Upper lobe of right lung (tissue), 1 donor: ENCODE measurements at regions not wholly inside any gene's neighbourhood (a gene's known extent, or its start where the extent isn't known, plus 50 kb on each side); places are given as distances from the start of the nearest gene placed in this dataset.
A peak's percentile ranks its signal among the peaks of the same experiment; 100 is the strongest.

Experiments
- ATAC-seq: fragments of 200-7000 bp; cut with Tn5 transposase; one replicate; pipeline ENCODE4 v1.9.1; 2020; ENCODE audit warnings: mild to moderate bottlenecking, moderate library complexity
- DNase-seq: peaks from one replicate; pipeline ENCODE4 v3.0.0-alpha.2; 2020
- H3K27ac ChIP-seq: fragments of 200-600 bp; one replicate; pipeline ENCODE4 v1.8.0; 2022
- H3K27me3 ChIP-seq: fragments of 200-600 bp; one replicate; pipeline ENCODE4 v1.8.0; 2022; ENCODE audit warnings: mild to moderate bottlenecking
- H3K36me3 ChIP-seq: fragments of 200-600 bp; one replicate; pipeline ENCODE4 v1.8.0; 2022
- H3K4me1 ChIP-seq: fragments of 200-600 bp; one replicate; pipeline ENCODE4 v1.8.0; 2022
- H3K4me3 ChIP-seq: fragments of 200-600 bp; one replicate; pipeline ENCODE4 v1.8.0; 2022; ENCODE audit warnings: mild to moderate bottlenecking
- H3K9me3 ChIP-seq: fragments of 200-600 bp; one replicate; pipeline ENCODE4 v1.8.0; 2022
- intact Hi-C: fragments of 100-400 bp; cut with DNase I; formaldehyde crosslinking; loops from one replicate; pipeline ENCODE4 v1.11.0; 2022
- TF ChIP-seq, protein P1 (sequence below): fragments of 200-600 bp; IDR thresholded peaks from one replicate; pipeline ENCODE4 v1.8.0; 2022; ENCODE audit warnings: antibody characterized with exemption
- donor health status: DM: no; HTN: yes; CAD: no; lungs with severe emphysema.

DNA sequence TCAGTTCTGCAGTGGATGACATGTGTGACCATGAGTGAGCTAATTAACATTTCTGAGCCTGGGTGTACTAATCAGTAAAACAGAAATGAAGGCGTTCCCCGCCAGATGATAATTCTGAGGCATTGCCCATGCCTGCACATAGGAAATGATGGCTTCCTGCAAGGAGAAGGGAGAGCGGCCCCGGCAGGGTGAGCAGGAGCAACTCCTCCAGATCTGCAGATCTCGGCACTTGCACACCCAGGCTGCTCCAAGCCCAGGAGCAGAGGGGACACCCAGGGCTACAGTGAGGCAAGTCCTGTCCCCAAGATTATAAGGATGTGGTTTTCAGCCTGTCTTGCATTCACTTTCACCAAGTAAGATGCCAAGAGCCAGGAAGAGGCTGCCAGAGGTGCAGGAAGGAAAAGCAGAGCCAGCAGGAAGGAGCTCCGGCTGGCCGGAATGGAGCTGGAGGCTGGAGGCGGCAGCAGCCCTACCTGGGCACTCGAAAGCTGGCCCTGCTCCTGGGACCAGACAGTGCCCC is 177.5 kb upstream of the CST7 start:
- H3K36me3 ChIP-seq, result no peaks in the 10 kb centered on the region
- H3K27ac ChIP-seq, result no peak overlapping the region
- DNase-seq (no peak), ATAC-seq (no peak)
- H3K27me3 ChIP-seq, result no peaks in the 10 kb centered on the region
- no peaks in the 10 kb centered on the region for H3K9me3 ChIP-seq
- TF ChIP-seq, protein P1, sequence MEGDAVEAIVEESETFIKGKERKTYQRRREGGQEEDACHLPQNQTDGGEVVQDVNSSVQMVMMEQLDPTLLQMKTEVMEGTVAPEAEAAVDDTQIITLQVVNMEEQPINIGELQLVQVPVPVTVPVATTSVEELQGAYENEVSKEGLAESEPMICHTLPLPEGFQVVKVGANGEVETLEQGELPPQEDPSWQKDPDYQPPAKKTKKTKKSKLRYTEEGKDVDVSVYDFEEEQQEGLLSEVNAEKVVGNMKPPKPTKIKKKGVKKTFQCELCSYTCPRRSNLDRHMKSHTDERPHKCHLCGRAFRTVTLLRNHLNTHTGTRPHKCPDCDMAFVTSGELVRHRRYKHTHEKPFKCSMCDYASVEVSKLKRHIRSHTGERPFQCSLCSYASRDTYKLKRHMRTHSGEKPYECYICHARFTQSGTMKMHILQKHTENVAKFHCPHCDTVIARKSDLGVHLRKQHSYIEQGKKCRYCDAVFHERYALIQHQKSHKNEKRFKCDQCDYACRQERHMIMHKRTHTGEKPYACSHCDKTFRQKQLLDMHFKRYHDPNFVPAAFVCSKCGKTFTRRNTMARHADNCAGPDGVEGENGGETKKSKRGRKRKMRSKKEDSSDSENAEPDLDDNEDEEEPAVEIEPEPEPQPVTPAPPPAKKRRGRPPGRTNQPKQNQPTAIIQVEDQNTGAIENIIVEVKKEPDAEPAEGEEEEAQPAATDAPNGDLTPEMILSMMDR, result no peak
- H3K4me1 ChIP-seq, result no peaks in the 10 kb centered on the region
- H3K4me3 ChIP-seq, result no peak overlapping the region
- intact Hi-C loops, result no loop called here

DNA sequence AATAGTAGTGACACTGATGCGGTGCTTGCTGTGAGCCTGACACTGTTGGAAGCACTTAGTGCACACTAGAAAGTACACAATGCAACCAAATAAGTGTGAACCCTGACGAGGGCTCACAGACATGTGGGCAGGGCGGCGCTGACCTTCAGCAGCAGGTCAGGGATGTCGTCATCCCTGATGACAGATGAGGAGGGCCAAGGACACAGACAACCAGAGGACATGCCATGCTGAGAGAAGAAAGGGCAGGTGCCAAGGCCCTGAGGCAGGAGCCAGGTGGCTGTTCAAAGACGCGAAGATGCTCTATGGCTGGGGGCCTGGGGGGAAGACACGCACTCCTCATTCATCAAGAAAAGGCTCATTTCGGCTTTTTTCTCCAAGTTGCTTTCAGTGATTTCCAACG is 176.4 kb upstream of the CST7 start:
- Histone ChIP-seq H3K36me3 (no peaks in the 10 kb centered on the region), H3K9me3 (no peaks in the 10 kb centered on the region), H3K4me3 (no peak overlapping the region), H3K4me1 (no peaks in the 10 kb centered on the region), H3K27ac (no peak overlapping the region), H3K27me3 (no peaks in the 10 kb centered on the region)
- DNase-seq (peak; percentile 21), ATAC-seq (no peak)
- intact Hi-C loops, result no loop called here
- TF ChIP-seq, protein P1, result no peak

DNA sequence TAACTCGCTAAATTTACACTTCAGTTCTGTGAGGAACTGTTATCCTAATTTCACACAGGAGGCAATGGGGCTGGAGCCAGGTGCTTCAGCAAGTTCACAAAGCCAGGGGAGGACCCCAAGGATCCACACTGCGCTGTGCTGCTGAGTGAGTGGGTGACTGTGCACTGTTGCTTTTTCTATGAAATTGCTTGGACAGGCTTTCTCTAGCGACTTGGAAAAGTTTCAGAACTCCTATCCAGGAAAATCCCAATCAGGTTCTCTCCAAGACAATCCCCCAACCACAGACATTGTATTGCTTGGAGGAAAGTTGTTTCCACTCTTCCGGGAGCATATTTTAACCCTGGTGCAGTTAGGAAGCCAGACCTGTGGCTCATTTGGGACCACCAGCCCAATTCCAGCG is 175.9 kb upstream of the CST7 start:
- TF ChIP-seq, protein P1, result no peak
- no peak overlapping the region for H3K27ac ChIP-seq
- no peak for ATAC-seq

DNA sequence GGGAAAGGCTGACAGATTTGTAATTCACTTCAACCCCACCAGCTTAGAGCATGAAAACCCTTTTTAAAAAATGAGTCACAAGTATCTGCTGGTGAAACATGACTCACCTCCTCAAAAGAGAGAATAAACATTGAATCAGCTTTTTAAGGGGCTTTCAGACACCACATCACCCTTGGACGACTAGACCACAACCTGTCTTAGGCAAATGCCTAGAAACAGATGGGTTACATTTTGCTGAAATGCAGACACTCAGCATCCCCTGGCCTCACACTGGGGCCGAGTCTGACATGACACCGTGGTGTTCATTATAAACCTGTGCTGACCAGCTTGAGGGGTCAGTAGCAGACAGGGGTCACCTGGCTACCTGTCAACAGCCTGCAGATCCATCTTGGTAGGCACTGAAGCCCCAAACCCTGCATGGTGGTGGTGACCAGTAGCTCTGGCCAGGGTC is 175.3 kb upstream of the CST7 start:
- no peak for DNase-seq

More for the DNA sequence above, 175.9 kb upstream of the CST7 start:
- intact Hi-C loops, result no loop called here
- H3K27me3 ChIP-seq, result no peaks in the 10 kb centered on the region
- no peaks in the 10 kb centered on the region for H3K9me3 ChIP-seq
- no peaks in the 10 kb centered on the region for H3K4me1 ChIP-seq
- H3K4me3 ChIP-seq, result no peak overlapping the region
- no peaks in the 10 kb centered on the region for H3K36me3 ChIP-seq
- no peak for DNase-seq

DNA sequence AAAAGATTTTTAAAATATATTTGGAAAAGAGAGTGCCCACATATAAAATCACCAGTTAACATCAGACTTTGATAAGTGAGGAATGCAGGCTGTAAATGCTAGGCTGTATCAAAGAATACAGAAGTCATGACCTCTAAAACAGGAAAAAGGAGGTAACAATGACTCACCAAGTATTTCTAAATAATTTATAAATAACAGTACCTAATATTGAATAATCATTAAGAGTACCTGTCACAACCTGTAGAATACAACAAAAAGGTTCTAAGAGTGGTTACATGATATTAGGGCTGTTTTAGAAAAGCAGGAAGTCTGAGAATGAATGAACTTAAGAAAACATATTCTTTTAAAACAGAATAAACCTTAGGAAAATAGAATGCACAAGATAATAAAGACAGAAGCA is 173.1 kb upstream of the CST7 start:
- Histone ChIP-seq H3K4me3 (no peak overlapping the region), H3K4me1 (no peaks in the 10 kb centered on the region), H3K36me3 (no peaks in the 10 kb centered on the region), H3K27me3 (peaks cover 3% of the 10 kb centered on the region), H3K9me3 (no peaks in the 10 kb centered on the region), H3K27ac (no peak overlapping the region)
- intact Hi-C loops, result no loop called here
- DNase-seq (no peak), ATAC-seq (no peak)
- TF ChIP-seq, protein P1, result no peak

More for the DNA sequence above, 175.3 kb upstream of the CST7 start:
- Histone ChIP-seq H3K4me3 (no peak overlapping the region), H3K27me3 (no peaks in the 10 kb centered on the region), H3K27ac (no peak overlapping the region), H3K36me3 (no peaks in the 10 kb centered on the region), H3K4me1 (no peaks in the 10 kb centered on the region), H3K9me3 (no peaks in the 10 kb centered on the region)
- ATAC-seq, result no peak
- intact Hi-C loops, result no loop called here
- TF ChIP-seq, protein P1, result no peak

DNA sequence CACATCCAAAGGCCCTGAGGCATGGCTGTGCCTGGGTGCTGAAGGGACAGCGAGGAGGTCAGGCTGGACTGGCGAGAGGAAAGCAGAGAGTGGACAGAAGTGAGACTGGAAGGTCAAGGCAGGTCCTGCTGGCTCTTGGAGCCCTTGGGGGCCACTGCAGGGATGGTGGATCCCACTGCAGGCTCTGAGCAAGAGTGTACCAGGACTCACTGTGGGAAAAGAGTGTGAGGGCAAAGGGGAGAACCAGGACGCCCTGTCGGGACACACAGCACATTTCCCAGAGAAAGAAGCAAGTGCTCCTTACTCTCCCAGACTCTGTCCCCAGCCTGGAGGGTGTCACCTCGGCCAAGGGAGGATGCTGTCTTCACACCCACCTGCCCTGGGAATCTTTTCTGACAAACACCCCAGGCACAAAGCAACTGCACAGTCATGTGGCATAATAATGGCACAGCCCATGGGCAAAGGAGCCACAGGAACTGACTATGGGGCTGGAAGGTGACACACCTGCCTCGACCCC is 172.3 kb upstream of the CST7 start:
- Histone ChIP-seq H3K4me1 (no peaks in the 10 kb centered on the region), H3K27me3 (peaks cover 8% of the 10 kb centered on the region), H3K4me3 (no peak overlapping the region), H3K27ac (no peak overlapping the region), H3K9me3 (no peaks in the 10 kb centered on the region), H3K36me3 (no peaks in the 10 kb centered on the region)
- DNase-seq (no peak), ATAC-seq (no peak)
- TF ChIP-seq, protein P1, result no peak
- intact Hi-C loops, result no loop called here
